ENCODE measurements at regions not wholly inside any gene's neighbourhood (a gene's known extent, or its start where the extent isn't known, plus 50 kb on each side); places are given as distances from the start of the nearest gene placed in this dataset.

GRCh38 chr13:44748439-44748838 is 172.3 kb upstream of the TSC22D1 start:
- Histone ChIP-seq H3K9me1 (replicated peaks; ENCODE audit: control insufficient read depth, extremely low read depth, insufficient read depth, low read length) (no peaks in the 10 kb centered on the region), H3K36me3 (ENCODE audit: control insufficient read depth in 2 of 2, extremely low read depth in 1 of 2, insufficient read depth in 2 of 2, low read length in 2 of 2) (no peaks in the 10 kb centered on the region), H3K9me3 (replicated peaks; ENCODE audit: control insufficient read depth, insufficient read depth, low read length) (no peaks in the 10 kb centered on the region), H3K27me3 (ENCODE audit: control insufficient read depth in 2 of 2, insufficient read depth in 2 of 2, low read length in 2 of 2) (no peaks in the 10 kb centered on the region), H3K79me2 (ENCODE audit: control insufficient read depth, insufficient read depth, low read length) (no peaks in the 10 kb centered on the region), H2AFZ (ENCODE audit: low read depth, low read length) (no peak overlapping the region), H3K4me3 (replicated peaks in 1 of 3; ENCODE audit: insufficient read depth in 1 of 3, low read depth in 1 of 3, low read length in 3 of 3) (no peak overlapping the region), H3K4me1 (ENCODE audit: control insufficient read depth, extremely low read depth, insufficient read depth, low read length) (no peaks in the 10 kb centered on the region), H3K4me2 (ENCODE audit: insufficient read depth, low read length) (no peak overlapping the region), H4K20me1 (replicated peaks; ENCODE audit: control insufficient read depth, extremely low read depth, insufficient read depth, low read length) (no peaks in the 10 kb centered on the region), H3K9ac (replicated peaks; ENCODE audit: extremely low read depth, insufficient read depth, low read length) (no peak overlapping the region), H3K27ac (ENCODE audit: insufficient read depth, low read depth, low read length) (no peak overlapping the region)
- FAIRE-seq (no peak), DNase-seq (ENCODE audit: low read depth, low spot score) (no peak)
- dilution Hi-C loops (cut with MboI; ENCODE audit: extremely low pct_ligation_motif_present, low sequenced_read_pairs) (no loop called here), intact Hi-C loops (cut with micrococcal nuclease) (no loop called here)
- ChIA-PET POLR2A (no interaction called here), CTCF (no interaction called here)
- no TSS peak for BruUV-seq (replicated peaks)
- TF ChIP-seq FOS (IDR thresholded peaks at IDR 0.05; ENCODE audit: borderline replicate concordance, insufficient read depth, low read length), result no peak
- TF ChIP-seq POLR2A (IDR thresholded peaks at IDR 0.05; ENCODE audit: low read depth, low read length), result no peak

GRCh38 chr13:44747179-44747578 is 171.0 kb upstream of the TSC22D1 start:
- ChIA-PET POLR2A (no interaction called here), CTCF (interaction anchor here (0.6 kb wide), 1 partner anchor 9 kb away, joined by 3 read pairs; no protein-coding TSS in a partner anchor)
- H3K9ac ChIP-seq (replicated peaks; ENCODE audit: extremely low read depth, insufficient read depth, low read length), result no peak overlapping the region
- H3K27ac ChIP-seq (ENCODE audit: insufficient read depth, low read depth, low read length), result no peak overlapping the region
- no peaks in the 10 kb centered on the region for H3K79me2 ChIP-seq (ENCODE audit: control insufficient read depth, insufficient read depth, low read length)
- no peak overlapping the region for H3K4me2 ChIP-seq (ENCODE audit: insufficient read depth, low read length)
- H3K9me3 ChIP-seq (replicated peaks; ENCODE audit: control insufficient read depth, insufficient read depth, low read length), result no peaks in the 10 kb centered on the region
- no peak overlapping the region for H2AFZ ChIP-seq (ENCODE audit: low read depth, low read length)
- no peak for TF ChIP-seq POLR2A (IDR thresholded peaks at IDR 0.05; ENCODE audit: low read depth, low read length)
- no peaks in the 10 kb centered on the region for H3K9me1 ChIP-seq (replicated peaks; ENCODE audit: control insufficient read depth, extremely low read depth, insufficient read depth, low read length)
- dilution Hi-C loops (cut with MboI; ENCODE audit: extremely low pct_ligation_motif_present, low sequenced_read_pairs), result no loop called here
- intact Hi-C loops (cut with micrococcal nuclease), result no loop called here
- no TSS peak for BruUV-seq (replicated peaks)
- no peaks in the 10 kb centered on the region for H3K27me3 ChIP-seq (ENCODE audit: control insufficient read depth in 2 of 2, insufficient read depth in 2 of 2, low read length in 2 of 2)
- no peak for FAIRE-seq
- DNase-seq (ENCODE audit: low read depth, low spot score), result no peak
- H3K36me3 ChIP-seq (ENCODE audit: control insufficient read depth in 2 of 2, extremely low read depth in 1 of 2, insufficient read depth in 2 of 2, low read length in 2 of 2), result no peaks in the 10 kb centered on the region
- H4K20me1 ChIP-seq (replicated peaks; ENCODE audit: control insufficient read depth, extremely low read depth, insufficient read depth, low read length), result no peaks in the 10 kb centered on the region
- no peaks in the 10 kb centered on the region for H3K4me1 ChIP-seq (ENCODE audit: control insufficient read depth, extremely low read depth, insufficient read depth, low read length)
- H3K4me3 ChIP-seq (replicated peaks in 1 of 3; ENCODE audit: insufficient read depth in 1 of 3, low read depth in 1 of 3, low read length in 3 of 3), result no peak overlapping the region
